Natural killer cell treated with Interleukin-12 subunit alpha and Interleukin-12 subunit beta and Interleukin-15 and Interleukin-18, amount 100 ng/mL, for 72 hours (primary cell): ENCODE measurements at regions not wholly inside any gene's neighbourhood (a gene's known extent, or its start where the extent isn't known, plus 50 kb on each side); places are given as distances from the start of the nearest gene placed in this dataset.

ENCODE experiments used
- ATAC-seq, 2 donors: fragments of 150-1000 bp; cut with Tn5 transposase in 1 of 2; sonication (Bioruptor Pico), chemical (Tn5 transposase) in 1 of 2; 2 replicates each; pipeline ENCODE4 v1.10.0; 2021
- DNase-seq: peaks from one replicate; pipeline ENCODE4 v3.0.0; 2022; ENCODE audit warnings: low spot score
- H3K27ac Mint-ChIP-seq, 2 donors: 1 replicate in 1 of 2; 2 replicates in 1 of 2; pipeline ENCODE4 v1.8.0; 2022; ENCODE audit warnings: mixed read lengths in 2 of 2, mild to moderate bottlenecking in 1 of 2, moderate library complexity in 1 of 2
- H3K27me3 Mint-ChIP-seq, 2 donors: 1 replicate in 1 of 2; 2 replicates in 1 of 2; pipeline ENCODE4 v1.8.0; 2022; ENCODE audit warnings: mixed read lengths in 2 of 2
- H3K36me3 Mint-ChIP-seq: one replicate; pipeline ENCODE4 v1.8.0; 2022; ENCODE audit warnings: mixed read lengths
- H3K4me1 Mint-ChIP-seq, 2 donors: 1 replicate in 1 of 2; 2 replicates in 1 of 2; pipeline ENCODE4 v1.8.0; 2022; ENCODE audit warnings: low read depth in 2 of 2, mixed read lengths in 2 of 2, mild to moderate bottlenecking in 1 of 2
- H3K4me3 Mint-ChIP-seq: one replicate; pipeline ENCODE4 v1.8.0; 2022; ENCODE audit warnings: mixed read lengths
- H3K9me3 Mint-ChIP-seq: 2 replicates; pipeline ENCODE4 v1.8.0; 2022; ENCODE audit warnings: mixed read lengths

GRCh38 chr2:239582476-239582875 lies 181.7 kb upstream of the HDAC4 start:
- Mint-ChIP-seq H3K4me3 (no peak overlapping the region), H3K9me3 (no peaks in the 10 kb centered on the region), H3K27me3 (peaks cover 0 to 6% of the 10 kb centered on the region in 2 donors), H3K36me3 (no peaks in the 10 kb centered on the region), H3K4me1 (peaks cover 0 to 7% of the 10 kb centered on the region in 2 donors), H3K27ac (no peak overlapping the region)
- ATAC-seq (no peak), DNase-seq (no peak)

DNA sequence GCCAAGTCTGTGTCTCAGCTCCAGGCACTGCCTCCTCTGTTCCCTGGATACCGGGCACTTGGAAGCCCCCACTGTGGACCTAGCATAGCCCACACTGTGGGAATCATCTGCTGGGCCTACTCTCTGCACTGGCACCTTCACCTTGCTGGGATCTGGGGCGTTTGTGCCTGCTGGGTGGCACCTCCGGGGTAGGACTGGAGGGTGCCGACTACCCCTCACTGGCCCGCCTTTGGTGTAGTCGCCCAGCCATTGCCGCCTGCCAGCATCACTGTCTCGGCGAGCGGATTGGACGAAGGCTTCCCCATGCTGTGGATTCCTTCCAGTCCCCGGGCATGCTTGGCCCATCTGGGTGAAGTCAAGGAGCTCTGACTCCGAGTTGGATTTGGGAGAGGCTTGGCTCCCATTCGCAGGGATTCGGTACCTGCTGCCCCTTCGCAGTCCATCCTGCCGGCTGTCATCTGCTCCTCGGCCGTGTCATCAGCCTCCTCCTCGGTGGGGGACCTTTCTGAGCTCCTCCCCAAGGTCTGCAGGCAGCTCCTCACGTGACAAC lies 180.6 kb upstream of the HDAC4 start:
- Mint-ChIP-seq H3K36me3 (no peaks in the 10 kb centered on the region), H3K4me1 (peaks cover 0 to 7% of the 10 kb centered on the region in 2 donors), H3K4me3 (no peak overlapping the region), H3K27me3 (peaks cover 0 to 2% of the 10 kb centered on the region in 2 donors), H3K9me3 (no peaks in the 10 kb centered on the region), H3K27ac (no peak overlapping the region)
- peak; percentile 55 for DNase-seq
- no peak for ATAC-seq

GRCh38 chr2:239580199-239580527 lies 179.3 kb upstream of the HDAC4 start:
- Mint-ChIP-seq H3K27ac (no peak overlapping the region), H3K4me3 (no peak overlapping the region), H3K27me3 (peaks cover 0 to 2% of the 10 kb centered on the region in 2 donors), H3K4me1 (peaks cover 0 to 7% of the 10 kb centered on the region in 2 donors), H3K36me3 (no peaks in the 10 kb centered on the region), H3K9me3 (no peaks in the 10 kb centered on the region)
- DNase-seq, result no peak
- ATAC-seq, result no peak

GRCh38 chr2:239579524-239580198 lies 178.8 kb upstream of the HDAC4 start:
- peaks cover 0 to 2% of the 10 kb centered on the region in 2 donors for H3K27me3 Mint-ChIP-seq

DNA sequence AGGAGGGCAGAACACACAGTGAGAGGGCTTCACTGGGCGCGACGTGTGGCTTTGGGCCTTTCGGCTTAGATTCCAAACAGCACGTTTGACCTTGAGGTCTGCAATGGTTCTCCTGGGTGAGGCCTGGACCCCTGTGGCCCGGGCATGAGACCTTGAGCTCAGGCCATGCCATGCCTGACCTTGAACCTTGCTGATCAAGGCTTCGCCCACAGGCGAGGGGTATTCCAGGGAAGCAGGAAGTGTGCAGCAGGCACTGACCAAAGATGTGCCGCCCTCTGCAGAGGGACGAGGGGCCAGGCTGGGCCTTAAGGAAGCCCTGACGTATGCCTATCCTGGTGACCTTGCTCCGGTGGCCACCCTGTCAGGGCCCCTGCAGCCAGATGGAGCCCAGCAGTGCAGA lies 178.3 kb upstream of the HDAC4 start:
- H3K4me3 Mint-ChIP-seq, result no peak overlapping the region
- no peaks in the 10 kb centered on the region for H3K9me3 Mint-ChIP-seq
- peaks cover 0 to 7% of the 10 kb centered on the region in 2 donors for H3K4me1 Mint-ChIP-seq
- H3K27ac Mint-ChIP-seq, result no peak overlapping the region
- H3K36me3 Mint-ChIP-seq, result no peaks in the 10 kb centered on the region
- DNase-seq (peak; percentile 20), ATAC-seq (no peak)
- peaks cover 0 to 2% of the 10 kb centered on the region in 2 donors for H3K27me3 Mint-ChIP-seq

More at GRCh38 chr2:239579524-239580198, 178.8 kb upstream of the HDAC4 start:
- DNase-seq (peak; percentile 52), ATAC-seq (no peak)
- H3K36me3 Mint-ChIP-seq, result no peaks in the 10 kb centered on the region
- peaks cover 0 to 7% of the 10 kb centered on the region in 2 donors for H3K4me1 Mint-ChIP-seq
- H3K4me3 Mint-ChIP-seq, result no peak overlapping the region
- H3K9me3 Mint-ChIP-seq, result no peaks in the 10 kb centered on the region
- no peak overlapping the region for H3K27ac Mint-ChIP-seq

DNA sequence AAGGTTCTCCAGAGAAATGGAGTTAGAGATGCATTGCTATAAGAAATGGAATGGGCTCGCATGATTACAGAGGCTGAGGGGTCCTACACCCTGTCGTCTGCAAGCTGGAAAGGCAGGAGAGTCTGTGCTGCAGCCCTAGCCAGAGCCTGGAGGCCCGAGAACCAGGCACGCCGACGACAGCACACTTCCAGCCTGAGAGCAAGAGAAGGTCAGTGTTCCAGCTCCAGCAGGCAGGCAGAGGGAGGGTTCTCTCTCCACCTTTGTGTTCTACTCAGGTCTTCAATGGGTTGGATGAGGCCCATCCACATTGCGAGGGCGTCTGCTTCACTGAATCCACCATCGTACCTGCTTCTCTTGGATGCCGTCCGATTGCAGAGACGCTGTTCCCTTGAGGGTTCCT lies 177.6 kb upstream of the HDAC4 start:
- no peak overlapping the region for H3K4me3 Mint-ChIP-seq
- H3K27me3 Mint-ChIP-seq, result peaks cover 0 to 2% of the 10 kb centered on the region in 2 donors
- no peak overlapping the region for H3K27ac Mint-ChIP-seq
- no peaks in the 10 kb centered on the region for H3K9me3 Mint-ChIP-seq
- H3K4me1 Mint-ChIP-seq, result peaks cover 0 to 7% of the 10 kb centered on the region in 2 donors
- no peaks in the 10 kb centered on the region for H3K36me3 Mint-ChIP-seq
- ATAC-seq (no peak), DNase-seq (peak; percentile 39)

GRCh38 chr2:239577935-239578334 lies 177.1 kb upstream of the HDAC4 start:
- DNase-seq (no peak), ATAC-seq (no peak)
- no peaks in the 10 kb centered on the region for H3K27me3 Mint-ChIP-seq
- no peaks in the 10 kb centered on the region for H3K9me3 Mint-ChIP-seq
- no peaks in the 10 kb centered on the region for H3K36me3 Mint-ChIP-seq
- no peak overlapping the region for H3K27ac Mint-ChIP-seq
- peaks cover 0 to 7% of the 10 kb centered on the region in 2 donors for H3K4me1 Mint-ChIP-seq
- H3K4me3 Mint-ChIP-seq, result no peak overlapping the region

- Mint-ChIP-seq H3K4me1 (peaks cover 0 to 12% of the 10 kb centered on the region in 2 donors), H3K9me3 (no peaks in the 10 kb centered on the region), H3K36me3 (no peaks in the 10 kb centered on the region), H3K4me3 (no peak overlapping the region), H3K27me3 (peaks cover 3 to 6% of the 10 kb centered on the region in 2 donors), H3K27ac (no peak overlapping the region)
- no peak for ATAC-seq
- DNase-seq, result peak; percentile 26
These were observed 176.2 kb upstream of the HDAC4 start for GRCh38 chr2:239576784-239577685.

- H3K4me3 Mint-ChIP-seq, result no peak overlapping the region
- no peak overlapping the region for H3K27ac Mint-ChIP-seq
- H3K36me3 Mint-ChIP-seq, result no peaks in the 10 kb centered on the region
- no peaks in the 10 kb centered on the region for H3K9me3 Mint-ChIP-seq
- ATAC-seq, result no peak
- peaks cover 0 to 12% of the 10 kb centered on the region in 2 donors for H3K4me1 Mint-ChIP-seq
- peak; percentile 32 for DNase-seq
- peaks cover 3 to 6% of the 10 kb centered on the region in 2 donors for H3K27me3 Mint-ChIP-seq
These were observed 175.2 kb upstream of the HDAC4 start for GRCh38 chr2:239575931-239576445.

- DNase-seq (peak; percentile 49), ATAC-seq (no peak)
- H3K27ac Mint-ChIP-seq, result no peak overlapping the region
- H3K36me3 Mint-ChIP-seq, result no peaks in the 10 kb centered on the region
- no peaks in the 10 kb centered on the region for H3K9me3 Mint-ChIP-seq
- H3K27me3 Mint-ChIP-seq, result peaks cover 3 to 11% of the 10 kb centered on the region in 2 donors
- H3K4me3 Mint-ChIP-seq, result no peak overlapping the region
- peaks cover 0 to 9% of the 10 kb centered on the region in 2 donors for H3K4me1 Mint-ChIP-seq
These were observed 173.8 kb upstream of the HDAC4 start for GRCh38 chr2:239574434-239575156.

DNA sequence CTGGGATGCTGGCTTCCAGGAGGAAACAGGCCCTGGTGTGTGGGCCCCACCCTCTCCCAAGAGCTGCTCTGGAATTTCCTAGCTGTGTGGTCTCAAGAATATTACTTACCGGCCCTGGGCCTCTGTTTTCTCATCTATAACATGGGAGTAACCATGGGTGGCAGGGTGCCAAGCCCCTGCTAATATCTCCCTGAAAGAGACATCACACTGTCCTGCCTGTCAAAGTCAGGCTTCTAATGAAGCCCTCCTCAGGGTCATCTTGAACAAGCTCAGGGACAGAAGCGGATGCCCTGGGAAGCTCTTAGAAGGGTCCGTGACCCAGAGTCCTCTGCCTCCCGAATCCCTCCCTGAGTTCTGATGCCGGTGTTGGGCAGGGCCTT lies 173.2 kb upstream of the HDAC4 start:
- peaks cover 0 to 9% of the 10 kb centered on the region in 2 donors for H3K4me1 Mint-ChIP-seq
- no peaks in the 10 kb centered on the region for H3K36me3 Mint-ChIP-seq
- ATAC-seq (no peak), DNase-seq (peak; percentile 38)
- H3K27ac Mint-ChIP-seq, result no peak overlapping the region
- peaks cover 3 to 11% of the 10 kb centered on the region in 2 donors for H3K27me3 Mint-ChIP-seq
- no peak overlapping the region for H3K4me3 Mint-ChIP-seq
- H3K9me3 Mint-ChIP-seq, result no peaks in the 10 kb centered on the region

GRCh38 chr2:239570971-239571520 lies 170.2 kb upstream of the HDAC4 start:
- H3K4me1 Mint-ChIP-seq, result peaks cover 0 to 9% of the 10 kb centered on the region in 2 donors
- H3K36me3 Mint-ChIP-seq, result no peaks in the 10 kb centered on the region
- peaks cover 3 to 11% of the 10 kb centered on the region in 2 donors for H3K27me3 Mint-ChIP-seq
- no peak for ATAC-seq
- no peak overlapping the region for H3K27ac Mint-ChIP-seq
- H3K4me3 Mint-ChIP-seq, result no peak overlapping the region
- DNase-seq, result no peak
- no peaks in the 10 kb centered on the region for H3K9me3 Mint-ChIP-seq
